Endodermal cell (in vitro differentiated cells): ENCODE measurements at regions not wholly inside any gene's neighbourhood (a gene's known extent, or its start where the extent isn't known, plus 50 kb on each side); places are given as distances from the start of the nearest gene placed in this dataset.

Experiments
- DNase-seq: peaks from one replicate; pipeline ENCODE4 v3.0.0-alpha.2; 2017
- H3K27ac ChIP-seq: 2 replicates; pipeline ENCODE4 v1.5.1; 2013; ENCODE audit warnings: mild to moderate bottlenecking, low read depth, low read length, moderate library complexity
- H3K27me3 ChIP-seq: 2 replicates; pipeline ENCODE4 v1.6.1; 2013; ENCODE audit warnings: mild to moderate bottlenecking, low read length, moderate library complexity; ENCODE audit not compliant: insufficient read depth, control insufficient read depth, poor library complexity, severe bottlenecking
- H3K36me3 ChIP-seq: 2 replicates; pipeline ENCODE4 v1.7.0; 2013; ENCODE audit warnings: mild to moderate bottlenecking, low read length, moderate library complexity; ENCODE audit not compliant: control insufficient read depth, insufficient read depth
- H3K4me1 ChIP-seq: one replicate; pipeline ENCODE4 v1.7.0; 2013; ENCODE audit warnings: low read length; ENCODE audit not compliant: control insufficient read depth, insufficient read depth
- H3K4me3 ChIP-seq: 2 replicates; pipeline ENCODE4 v1.5.1; 2013; ENCODE audit warnings: mild to moderate bottlenecking, low read length, moderate library complexity
- H3K9ac ChIP-seq: 2 replicates; pipeline ENCODE4 v1.6.1; 2013; ENCODE audit warnings: mild to moderate bottlenecking, low read length, moderate library complexity; ENCODE audit not compliant: poor library complexity, severe bottlenecking; ENCODE audit errors: extremely low read depth
- H3K9me3 ChIP-seq: 2 replicates; pipeline ENCODE4 v1.6.1; 2013; ENCODE audit warnings: mild to moderate bottlenecking, low read length, moderate library complexity; ENCODE audit not compliant: control insufficient read depth
- H3K27ac Mint-ChIP-seq: 2 replicates; pipeline ENCODE4 v1.8.0; 2020; ENCODE audit warnings: mixed read lengths
- H3K27me3 Mint-ChIP-seq: 2 replicates; pipeline ENCODE4 v1.8.0; 2021; ENCODE audit warnings: mild to moderate bottlenecking, mixed read lengths; ENCODE audit not compliant: insufficient read depth
- H3K36me3 Mint-ChIP-seq: 2 replicates; pipeline ENCODE4 v1.8.0; 2020; ENCODE audit warnings: low read depth, mixed read lengths
- H3K4me1 Mint-ChIP-seq: 2 replicates; pipeline ENCODE4 v1.8.0; 2020; ENCODE audit warnings: mixed read lengths
- H3K4me3 Mint-ChIP-seq: 2 replicates; pipeline ENCODE4 v1.8.0; 2020; ENCODE audit warnings: mild to moderate bottlenecking, moderate library complexity, mixed read lengths
- H3K9me3 Mint-ChIP-seq: 2 replicates; pipeline ENCODE4 v1.8.0; 2020; ENCODE audit warnings: mild to moderate bottlenecking, mixed read lengths
- WGBS, 2 experiments: methylation state at CpG; one replicate each; pipeline versions ENCODE4 v1.1.5 to v1.1.7; 2013; ENCODE audit warnings: missing lambda C conversion rate in 2 of 2, mixed read lengths in 1 of 2; ENCODE audit not compliant: insufficient coverage in 1 of 2, insufficient read length in 1 of 2; 5-methylcytosine and 5-hydroxymethylcytosine counted together
- TF ChIP-seq, protein P1 (sequence below): fragments of 200-600 bp; sonication (generic); conservative IDR thresholded peaks from 2 replicates; pipeline ENCODE4 v1.5.0; 2021; ENCODE audit warnings: antibody characterized with exemption, mild to moderate bottlenecking

DNA sequence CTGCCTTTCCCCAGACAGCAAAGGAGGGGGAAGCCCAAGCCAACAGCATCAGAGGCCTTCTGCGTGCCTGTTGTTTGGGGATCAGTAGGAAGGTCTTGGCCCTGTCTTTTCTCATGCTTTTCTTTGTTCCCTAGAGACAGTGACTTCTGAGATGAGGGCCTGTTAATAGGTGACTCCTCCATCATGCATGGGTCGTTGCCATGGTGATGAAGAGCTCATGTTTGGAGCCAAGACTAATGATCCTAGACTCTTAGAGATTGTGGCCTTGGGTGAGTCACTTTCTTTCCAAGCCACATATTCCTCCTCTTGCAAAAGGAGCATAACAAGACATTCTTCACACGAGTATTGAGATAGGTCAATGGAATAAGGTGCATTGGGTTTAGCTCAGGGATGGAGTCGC, 201.1 kb upstream of the ASIC2 start:
- Mint-ChIP-seq H3K27ac (no peak overlapping the region), H3K4me3 (no peak overlapping the region), H3K4me1 (no peaks in the 10 kb centered on the region), H3K9me3 (no peaks in the 10 kb centered on the region), H3K36me3 (no peaks in the 10 kb centered on the region), H3K27me3 (peaks cover 10% of the 10 kb centered on the region)
- Histone ChIP-seq H3K27ac (peak overlapping the region; percentile 0), H3K9ac (no peak overlapping the region), H3K27me3 (no peaks in the 10 kb centered on the region), H3K36me3 (no peaks in the 10 kb centered on the region), H3K9me3 (no peaks in the 10 kb centered on the region), H3K4me3 (no peak overlapping the region), H3K4me1 (no peaks in the 10 kb centered on the region)
- DNase-seq, result no peak
- 88 to 100% methylated on average over 2 to 4 of the region's 4 CpGs for WGBS, 2 experiments
- TF ChIP-seq, protein P1, sequence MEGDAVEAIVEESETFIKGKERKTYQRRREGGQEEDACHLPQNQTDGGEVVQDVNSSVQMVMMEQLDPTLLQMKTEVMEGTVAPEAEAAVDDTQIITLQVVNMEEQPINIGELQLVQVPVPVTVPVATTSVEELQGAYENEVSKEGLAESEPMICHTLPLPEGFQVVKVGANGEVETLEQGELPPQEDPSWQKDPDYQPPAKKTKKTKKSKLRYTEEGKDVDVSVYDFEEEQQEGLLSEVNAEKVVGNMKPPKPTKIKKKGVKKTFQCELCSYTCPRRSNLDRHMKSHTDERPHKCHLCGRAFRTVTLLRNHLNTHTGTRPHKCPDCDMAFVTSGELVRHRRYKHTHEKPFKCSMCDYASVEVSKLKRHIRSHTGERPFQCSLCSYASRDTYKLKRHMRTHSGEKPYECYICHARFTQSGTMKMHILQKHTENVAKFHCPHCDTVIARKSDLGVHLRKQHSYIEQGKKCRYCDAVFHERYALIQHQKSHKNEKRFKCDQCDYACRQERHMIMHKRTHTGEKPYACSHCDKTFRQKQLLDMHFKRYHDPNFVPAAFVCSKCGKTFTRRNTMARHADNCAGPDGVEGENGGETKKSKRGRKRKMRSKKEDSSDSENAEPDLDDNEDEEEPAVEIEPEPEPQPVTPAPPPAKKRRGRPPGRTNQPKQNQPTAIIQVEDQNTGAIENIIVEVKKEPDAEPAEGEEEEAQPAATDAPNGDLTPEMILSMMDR, result no peak

DNA sequence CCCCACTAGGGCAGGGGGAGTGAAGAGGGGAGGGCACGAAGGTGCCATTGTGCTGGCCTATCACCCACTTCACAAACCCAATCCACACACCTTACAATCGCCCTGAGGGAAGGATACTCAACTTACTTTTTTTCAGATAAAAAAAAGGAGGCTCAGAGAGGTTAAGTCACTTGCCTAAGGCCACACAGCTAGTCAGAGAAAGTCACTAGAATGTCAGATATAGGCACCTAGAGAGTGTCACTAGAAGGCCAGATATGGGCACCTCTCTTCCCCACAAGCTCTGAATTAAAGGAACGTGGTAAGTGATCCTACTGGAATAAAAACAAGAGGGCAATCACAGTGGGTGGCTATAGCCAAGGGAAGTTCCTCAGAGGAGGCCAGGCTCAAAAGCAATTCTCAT, 204.5 kb upstream of the ASIC2 start:
- Histone ChIP-seq H3K27ac (no peak overlapping the region), H3K9me3 (no peaks in the 10 kb centered on the region), H3K4me3 (no peak overlapping the region), H3K9ac (no peak overlapping the region), H3K27me3 (no peaks in the 10 kb centered on the region), H3K36me3 (no peaks in the 10 kb centered on the region), H3K4me1 (no peaks in the 10 kb centered on the region)
- Mint-ChIP-seq H3K9me3 (no peaks in the 10 kb centered on the region), H3K27ac (no peak overlapping the region), H3K36me3 (no peaks in the 10 kb centered on the region), H3K4me1 (no peaks in the 10 kb centered on the region), H3K27me3 (peaks cover 7% of the 10 kb centered on the region), H3K4me3 (no peak overlapping the region)
- TF ChIP-seq, protein P1, result no peak
- DNase-seq, result no peak
- WGBS, 2 experiments, result 86 to 100% methylated on average over 1 to 2 of the region's 3 CpGs

DNA sequence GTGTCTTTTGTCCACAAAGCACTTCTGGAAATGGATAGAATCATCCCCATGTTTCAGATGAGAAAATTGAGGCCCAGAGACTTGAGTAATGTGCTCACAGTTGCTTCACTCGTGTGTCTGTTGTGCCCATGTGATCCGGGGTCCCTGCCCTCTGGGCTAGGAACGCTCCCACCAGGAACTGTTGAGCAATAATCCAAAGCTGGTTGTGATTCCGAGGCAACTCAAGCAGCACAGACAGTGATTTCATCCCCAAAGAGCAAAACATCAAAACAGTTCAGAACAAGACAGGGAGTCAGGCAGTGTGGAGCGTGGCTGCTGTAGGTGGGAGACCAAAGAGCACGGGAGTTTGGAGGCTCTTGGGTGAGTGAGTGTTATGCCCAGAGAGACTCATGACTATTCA, 205.0 kb upstream of the ASIC2 start:
- H3K27me3 Mint-ChIP-seq, result peaks cover 7% of the 10 kb centered on the region

More for the DNA sequence above, 205.0 kb upstream of the ASIC2 start:
- H3K9me3 Mint-ChIP-seq, result no peaks in the 10 kb centered on the region
- no peaks in the 10 kb centered on the region for H3K9me3 ChIP-seq
- no peaks in the 10 kb centered on the region for H3K4me1 Mint-ChIP-seq
- DNase-seq, result no peak
- no peaks in the 10 kb centered on the region for H3K36me3 ChIP-seq
- no peaks in the 10 kb centered on the region for H3K27me3 ChIP-seq
- H3K27ac ChIP-seq, result no peak overlapping the region
- no peak overlapping the region for H3K4me3 ChIP-seq
- 89 to 95% methylated on average over 6 of the region's 6 CpGs for WGBS, 2 experiments
- H3K4me3 Mint-ChIP-seq, result no peak overlapping the region
- H3K36me3 Mint-ChIP-seq, result no peaks in the 10 kb centered on the region
- no peaks in the 10 kb centered on the region for H3K4me1 ChIP-seq
- TF ChIP-seq, protein P1, result no peak
- no peak overlapping the region for H3K27ac Mint-ChIP-seq
- H3K9ac ChIP-seq, result no peak overlapping the region
